Activated CD8-positive, alpha-beta T cell treated with anti-CD3 and anti-CD28 coated beads, Interleukin-2, amount 10 ng/mL, durations not matched to agents 7 days and 5 days (primary cell): ENCODE measurements at regions not wholly inside any gene's neighbourhood (a gene's known extent, or its start where the extent isn't known, plus 50 kb on each side); places are given as distances from the start of the nearest gene placed in this dataset.

ENCODE experiments used
- ATAC-seq: fragments of 150-1000 bp; cut with Tn5 transposase; one replicate; pipeline ENCODE4 v1.10.0; 2021; ENCODE audit warnings: moderate library complexity
- CTCF ChIA-PET: fragments of 350-600 bp; sonication (Branson Sonifier 250); formaldehyde crosslinking; loops from one replicate; lab custom pipeline; 2021; ENCODE audit warnings: antibody characterized with exemption; lab: Charles Lee
- POLR2A ChIA-PET: fragments of 350-600 bp; sonication (Branson Sonifier 250); formaldehyde crosslinking; loops from one replicate; lab custom pipeline; 2021; ENCODE audit warnings: antibody characterized with exemption; lab: Charles Lee
- DNase-seq: peaks from one replicate; pipeline ENCODE4 v3.0.0-alpha.2; 2020
- H3K27ac Mint-ChIP-seq: one replicate; pipeline ENCODE4 v1.8.0; 2021; ENCODE audit warnings: mild to moderate bottlenecking, mixed read lengths
- H3K27me3 Mint-ChIP-seq: one replicate; pipeline ENCODE4 v1.8.0; 2021; ENCODE audit warnings: low read depth, mixed read lengths
- H3K36me3 Mint-ChIP-seq: one replicate; pipeline ENCODE4 v1.8.0; 2021; ENCODE audit warnings: low read depth, mixed read lengths
- H3K4me1 Mint-ChIP-seq: one replicate; pipeline ENCODE4 v1.8.0; 2021; ENCODE audit warnings: low read depth, mixed read lengths
- H3K4me3 Mint-ChIP-seq: one replicate; pipeline ENCODE4 v1.8.0; 2021; ENCODE audit warnings: mild to moderate bottlenecking, mixed read lengths
- H3K9me3 Mint-ChIP-seq: one replicate; pipeline ENCODE4 v1.8.0; 2022; ENCODE audit warnings: mixed read lengths; ENCODE audit not compliant: insufficient read depth

DNA sequence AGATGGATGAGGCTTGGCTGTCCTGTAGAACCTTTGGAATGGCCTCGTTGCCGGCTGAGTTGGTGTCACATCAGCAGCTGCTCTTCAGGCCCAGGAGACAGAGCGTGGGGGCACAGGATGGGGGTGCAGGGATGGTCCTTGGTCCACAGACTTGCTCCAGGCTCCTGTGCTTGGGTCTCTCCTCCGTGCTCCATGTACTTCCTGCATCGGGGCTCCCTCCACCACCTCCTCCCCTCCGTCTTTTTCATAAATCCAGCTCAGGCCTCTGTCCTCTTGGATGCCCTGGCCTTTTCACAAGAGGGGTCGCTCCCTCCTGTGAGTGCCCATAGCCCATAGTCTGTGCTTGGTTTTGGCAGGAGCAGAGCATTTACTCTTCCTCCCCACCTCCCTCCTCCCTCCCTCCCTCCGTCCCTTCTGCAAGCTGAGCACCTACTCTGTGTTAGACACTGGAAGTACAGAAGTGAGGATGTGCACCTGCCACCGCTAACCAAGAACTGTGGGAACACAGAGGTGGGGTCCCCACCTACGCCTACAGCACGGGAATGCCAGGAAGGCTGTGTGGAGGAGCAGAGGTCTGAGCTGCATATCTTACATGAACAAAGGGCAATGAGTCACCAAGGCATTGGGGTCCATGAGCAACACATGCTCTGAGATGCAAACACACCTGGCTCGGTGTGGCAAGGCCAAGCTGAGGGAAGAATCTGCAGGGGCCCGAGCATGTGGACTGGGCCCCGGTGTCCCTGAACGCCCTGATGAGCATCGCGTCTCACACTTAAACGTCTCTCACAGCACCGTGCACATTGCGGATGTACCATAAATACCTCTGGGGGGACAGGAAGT is 458.7 kb upstream of the HS6ST1 start:
- CTCF ChIA-PET, result interaction anchor here (0.8 kb wide), 1 partner anchor 22 kb away, joined by 4 read pairs; no protein-coding TSS in a partner anchor

DNA sequence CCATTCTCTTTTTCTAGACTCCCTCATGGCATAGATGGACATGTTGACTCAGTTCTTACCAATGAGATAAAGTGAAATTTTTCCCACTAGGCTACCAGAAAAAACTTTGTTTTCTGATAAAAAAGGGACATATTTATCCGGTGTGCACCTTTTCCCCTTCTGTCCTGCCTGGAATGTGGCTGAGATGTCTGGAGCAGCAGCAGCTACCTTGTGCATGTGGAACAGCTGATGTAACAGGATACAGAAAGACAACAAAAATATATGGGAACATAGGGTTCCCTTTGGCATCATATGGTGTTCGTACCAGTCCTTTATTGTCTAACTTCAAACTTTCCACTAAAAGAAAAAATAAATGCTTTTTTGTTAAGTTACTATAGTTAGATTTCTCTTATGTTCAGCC is 460.2 kb upstream of the HS6ST1 start:
- no peak overlapping the region for H3K4me3 Mint-ChIP-seq

More for the DNA sequence above, 458.7 kb upstream of the HS6ST1 start:
- Mint-ChIP-seq H3K4me3 (no peak overlapping the region), H3K27me3 (no peaks in the 10 kb centered on the region), H3K36me3 (no peaks in the 10 kb centered on the region), H3K27ac (no peak overlapping the region), H3K9me3 (no peaks in the 10 kb centered on the region), H3K4me1 (no peaks in the 10 kb centered on the region)
- POLR2A ChIA-PET, result no interaction called here
- DNase-seq (no peak), ATAC-seq (no peak)

GRCh38 chr2:128779301-128780095 is 460.8 kb upstream of the HS6ST1 start:
- Mint-ChIP-seq H3K36me3 (no peaks in the 10 kb centered on the region), H3K9me3 (no peaks in the 10 kb centered on the region), H3K4me1 (no peaks in the 10 kb centered on the region), H3K27ac (no peak overlapping the region), H3K27me3 (no peaks in the 10 kb centered on the region), H3K4me3 (no peak overlapping the region)
- ChIA-PET CTCF (no interaction called here), POLR2A (no interaction called here)
- ATAC-seq (no peak), DNase-seq (no peak)

More for the DNA sequence above, 460.2 kb upstream of the HS6ST1 start:
- DNase-seq (no peak), ATAC-seq (no peak)
- Mint-ChIP-seq H3K4me1 (no peaks in the 10 kb centered on the region), H3K27me3 (no peaks in the 10 kb centered on the region), H3K27ac (no peak overlapping the region), H3K9me3 (no peaks in the 10 kb centered on the region), H3K36me3 (no peaks in the 10 kb centered on the region)
- ChIA-PET CTCF (no interaction called here), POLR2A (no interaction called here)

- ChIA-PET POLR2A (no interaction called here), CTCF (no interaction called here)
- Mint-ChIP-seq H3K36me3 (no peaks in the 10 kb centered on the region), H3K27me3 (no peaks in the 10 kb centered on the region), H3K4me1 (no peaks in the 10 kb centered on the region), H3K4me3 (no peak overlapping the region), H3K27ac (no peak overlapping the region), H3K9me3 (no peaks in the 10 kb centered on the region)
- DNase-seq (no peak), ATAC-seq (no peak)
Measured at GRCh38 chr2:128780434-128781080, 461.9 kb upstream of the HS6ST1 start.

DNA sequence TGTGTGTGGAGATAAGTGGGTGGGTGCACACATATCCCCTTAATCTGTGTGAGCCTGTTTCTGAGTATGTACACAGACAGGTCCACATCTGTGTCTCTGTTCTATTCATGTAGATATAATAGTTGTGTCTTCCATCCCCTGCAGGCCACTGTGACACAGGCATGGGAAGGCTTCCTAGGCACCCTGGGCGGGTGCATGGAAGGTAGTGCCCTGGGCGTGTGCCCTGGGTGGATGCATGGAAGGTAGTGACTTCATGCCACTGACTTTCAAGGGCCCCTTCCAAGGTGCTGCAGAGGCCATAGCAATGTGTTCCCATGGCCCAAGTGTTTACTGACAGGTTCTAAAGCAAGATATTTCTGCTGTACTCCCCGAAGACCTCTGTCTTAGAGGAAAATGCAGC is 462.5 kb upstream of the HS6ST1 start:
- POLR2A ChIA-PET, result no interaction called here
- H3K4me1 Mint-ChIP-seq, result no peaks in the 10 kb centered on the region
- H3K4me3 Mint-ChIP-seq, result no peak overlapping the region
- CTCF ChIA-PET, result no interaction called here
- no peak for DNase-seq
- H3K27ac Mint-ChIP-seq, result no peak overlapping the region
- no peaks in the 10 kb centered on the region for H3K9me3 Mint-ChIP-seq
- H3K27me3 Mint-ChIP-seq, result no peaks in the 10 kb centered on the region
- ATAC-seq, result no peak
- no peaks in the 10 kb centered on the region for H3K36me3 Mint-ChIP-seq

- Mint-ChIP-seq H3K27ac (no peak overlapping the region), H3K4me1 (no peaks in the 10 kb centered on the region), H3K27me3 (no peaks in the 10 kb centered on the region), H3K36me3 (no peaks in the 10 kb centered on the region), H3K4me3 (no peak overlapping the region), H3K9me3 (no peaks in the 10 kb centered on the region)
- POLR2A ChIA-PET, result no interaction called here
- CTCF ChIA-PET, result no interaction called here
- no peak for DNase-seq
- ATAC-seq, result no peak
Measured at GRCh38 chr2:128781585-128782385, 463.1 kb upstream of the HS6ST1 start.

- ChIA-PET CTCF (no interaction called here), POLR2A (no interaction called here)
- ATAC-seq (no peak), DNase-seq (no peak)
- H3K36me3 Mint-ChIP-seq, result no peaks in the 10 kb centered on the region
- no peaks in the 10 kb centered on the region for H3K9me3 Mint-ChIP-seq
- no peak overlapping the region for H3K4me3 Mint-ChIP-seq
- no peak overlapping the region for H3K27ac Mint-ChIP-seq
- H3K4me1 Mint-ChIP-seq, result no peaks in the 10 kb centered on the region
- H3K27me3 Mint-ChIP-seq, result no peaks in the 10 kb centered on the region
Measured at GRCh38 chr2:128782411-128783192, 463.9 kb upstream of the HS6ST1 start.

GRCh38 chr2:128783193-128783671 is 464.6 kb upstream of the HS6ST1 start:
- ATAC-seq, result no peak

GRCh38 chr2:128783896-128784295 is 465.2 kb upstream of the HS6ST1 start:
- DNase-seq, result no peak
- no peak overlapping the region for H3K4me3 Mint-ChIP-seq
- POLR2A ChIA-PET, result no interaction called here
- H3K36me3 Mint-ChIP-seq, result no peaks in the 10 kb centered on the region
- H3K27me3 Mint-ChIP-seq, result no peaks in the 10 kb centered on the region
- H3K27ac Mint-ChIP-seq, result no peak overlapping the region
- no peaks in the 10 kb centered on the region for H3K4me1 Mint-ChIP-seq
- H3K9me3 Mint-ChIP-seq, result no peaks in the 10 kb centered on the region
- CTCF ChIA-PET, result no interaction called here
- ATAC-seq, result no peak

More at GRCh38 chr2:128783193-128783671, 464.6 kb upstream of the HS6ST1 start:
- Mint-ChIP-seq H3K9me3 (no peaks in the 10 kb centered on the region), H3K4me3 (no peak overlapping the region), H3K27ac (no peak overlapping the region), H3K27me3 (no peaks in the 10 kb centered on the region), H3K36me3 (no peaks in the 10 kb centered on the region), H3K4me1 (no peaks in the 10 kb centered on the region)
- DNase-seq, result no peak
- POLR2A ChIA-PET, result no interaction called here
- CTCF ChIA-PET, result no interaction called here

DNA sequence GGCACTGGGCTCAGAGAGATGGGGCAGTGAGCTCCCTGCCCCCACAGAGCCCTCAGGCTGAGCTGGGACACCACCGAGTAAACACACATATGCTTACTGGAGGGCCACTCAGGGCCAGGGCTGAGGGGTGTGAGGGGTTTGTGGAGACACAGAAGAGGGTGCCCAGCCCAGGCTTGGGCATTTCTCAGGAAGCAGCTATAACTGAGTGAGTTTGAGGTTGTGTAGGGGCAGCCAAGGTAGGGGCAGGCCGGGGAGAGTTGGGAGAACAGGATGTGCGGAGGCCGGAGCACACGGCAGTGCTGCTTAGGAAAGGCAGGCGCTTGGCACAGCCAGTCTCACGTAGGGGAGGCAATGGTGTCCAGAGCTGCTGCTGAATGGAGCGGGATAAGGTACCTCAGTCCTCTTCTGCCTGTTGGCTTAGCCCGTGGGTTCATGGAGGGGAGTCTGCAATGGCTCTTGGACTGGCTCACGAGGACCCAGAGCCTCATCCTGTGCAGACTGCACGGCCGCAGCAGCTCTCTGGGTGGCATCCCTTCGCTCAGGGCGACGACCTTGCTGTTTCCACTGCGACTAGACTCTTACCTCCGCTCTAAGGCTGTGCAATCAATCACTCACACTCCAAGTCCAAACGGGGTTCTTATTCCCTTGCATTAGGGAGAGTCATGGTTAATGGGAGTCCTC is 466.1 kb upstream of the HS6ST1 start:
- ATAC-seq (no peak), DNase-seq (no peak)
- Mint-ChIP-seq H3K4me1 (no peaks in the 10 kb centered on the region), H3K36me3 (no peaks in the 10 kb centered on the region), H3K4me3 (no peak overlapping the region), H3K27ac (no peak overlapping the region), H3K9me3 (no peaks in the 10 kb centered on the region), H3K27me3 (no peaks in the 10 kb centered on the region)
- ChIA-PET POLR2A (no interaction called here), CTCF (no interaction called here)
